Fibroblast of lung (primary cell): ENCODE measurements at regions not wholly inside any gene's neighbourhood (a gene's known extent, or its start where the extent isn't known, plus 50 kb on each side); places are given as distances from the start of the nearest gene placed in this dataset.

Experiments
- DNase-seq, 2 donors: peaks; one replicate each; pipeline versions ENCODE4 v3.0.0 to v3.0.0-alpha.2; 2010; ENCODE audit warnings: low read depth in 2 of 2
- H2AFZ ChIP-seq: 2 replicates; pipeline ENCODE4 v1.5.1; 2012; ENCODE audit warnings: low read length, control low read depth, inconsistent platforms
- H3K27ac ChIP-seq: 2 replicates; pipeline ENCODE4 v1.5.1; 2011; ENCODE audit warnings: low read length, control low read depth; ENCODE audit not compliant: insufficient read depth
- H3K27me3 ChIP-seq: 2 replicates; pipeline ENCODE4 v1.5.1; 2011; ENCODE audit warnings: mild to moderate bottlenecking, low read length; ENCODE audit not compliant: control insufficient read depth, insufficient read depth
- H3K36me3 ChIP-seq: 2 replicates; pipeline ENCODE4 v1.5.1; 2011; ENCODE audit warnings: low read length; ENCODE audit not compliant: control insufficient read depth, insufficient read depth
- H3K4me1 ChIP-seq: 2 replicates; pipeline ENCODE4 v1.5.1; 2011; ENCODE audit warnings: low read length; ENCODE audit not compliant: control insufficient read depth, insufficient read depth; ENCODE audit errors: extremely low read depth
- H3K4me2 ChIP-seq: 2 replicates; pipeline ENCODE4 v1.5.1; 2011; ENCODE audit warnings: low read length, control low read depth; ENCODE audit not compliant: insufficient read depth; ENCODE audit errors: extremely low read depth
- H3K4me3 ChIP-seq, 4 experiments: fragments of 200-600 bp in 1 of 4; sonication (generic) in 1 of 4; replicated peaks in 1 of 4; 2 replicates each; pipeline ENCODE4 v1.5.1; 2011 to 2016; ENCODE audit warnings: low read length in 4 of 4, low read depth in 3 of 4, mild to moderate bottlenecking in 3 of 4, control low read depth in 2 of 4, inconsistent platforms in 1 of 4, mixed read lengths in 1 of 4; ENCODE audit not compliant: insufficient read depth in 1 of 4; ENCODE audit errors: control extremely low read depth in 1 of 4
- H3K79me2 ChIP-seq: 2 replicates; pipeline ENCODE4 v1.5.1; 2012; ENCODE audit warnings: mild to moderate bottlenecking, low read length, inconsistent platforms; ENCODE audit not compliant: control insufficient read depth, insufficient read depth
- H3K9ac ChIP-seq: 2 replicates; pipeline ENCODE4 v1.5.1; 2011; ENCODE audit warnings: mild to moderate bottlenecking, low read length, control low read depth; ENCODE audit not compliant: insufficient read depth
- H3K9me3 ChIP-seq: 2 replicates; pipeline ENCODE4 v1.5.1; 2012; ENCODE audit warnings: low read depth, low read length; ENCODE audit not compliant: control insufficient read depth, insufficient read depth
- H4K20me1 ChIP-seq: 2 replicates; pipeline ENCODE4 v1.5.1; 2011; ENCODE audit warnings: low read length; ENCODE audit not compliant: control insufficient read depth, insufficient read depth; ENCODE audit errors: extremely low read depth
- EZH2 ChIP-seq: IDR thresholded peaks from 2 replicates; pipeline ENCODE4 v1.5.1; 2012; ENCODE audit warnings: low read length, control low read depth, mild to moderate bottlenecking; ENCODE audit errors: missing control alignments
- TF ChIP-seq, protein P1 (sequence below), 2 donors: IDR thresholded peaks in 1 of 2; conservative IDR thresholded peaks in 1 of 2; 1 replicate in 1 of 2; 2 replicates in 1 of 2; pipeline ENCODE4 v1.5.1; 2011 to 2012; ENCODE audit warnings: low read length in 2 of 2, control low read depth in 1 of 2, inconsistent platforms in 1 of 2, low read depth in 1 of 2, mild to moderate bottlenecking in 1 of 2

GRCh38 chr4:177728361-177729152 is 286.3 kb upstream of the AGA start:
- TF ChIP-seq EZH2 = no peak
- TF ChIP-seq, protein P1, sequence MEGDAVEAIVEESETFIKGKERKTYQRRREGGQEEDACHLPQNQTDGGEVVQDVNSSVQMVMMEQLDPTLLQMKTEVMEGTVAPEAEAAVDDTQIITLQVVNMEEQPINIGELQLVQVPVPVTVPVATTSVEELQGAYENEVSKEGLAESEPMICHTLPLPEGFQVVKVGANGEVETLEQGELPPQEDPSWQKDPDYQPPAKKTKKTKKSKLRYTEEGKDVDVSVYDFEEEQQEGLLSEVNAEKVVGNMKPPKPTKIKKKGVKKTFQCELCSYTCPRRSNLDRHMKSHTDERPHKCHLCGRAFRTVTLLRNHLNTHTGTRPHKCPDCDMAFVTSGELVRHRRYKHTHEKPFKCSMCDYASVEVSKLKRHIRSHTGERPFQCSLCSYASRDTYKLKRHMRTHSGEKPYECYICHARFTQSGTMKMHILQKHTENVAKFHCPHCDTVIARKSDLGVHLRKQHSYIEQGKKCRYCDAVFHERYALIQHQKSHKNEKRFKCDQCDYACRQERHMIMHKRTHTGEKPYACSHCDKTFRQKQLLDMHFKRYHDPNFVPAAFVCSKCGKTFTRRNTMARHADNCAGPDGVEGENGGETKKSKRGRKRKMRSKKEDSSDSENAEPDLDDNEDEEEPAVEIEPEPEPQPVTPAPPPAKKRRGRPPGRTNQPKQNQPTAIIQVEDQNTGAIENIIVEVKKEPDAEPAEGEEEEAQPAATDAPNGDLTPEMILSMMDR (conservative IDR thresholded peaks at IDR 0.05 in 1 of 2, IDR thresholded peaks at IDR 0.05 in 1 of 2; ENCODE audit: low read depth in 1 of 2, low read length in 2 of 2) = no peak
- no peaks in the 10 kb centered on the region for H3K27me3 ChIP-seq
- H2AFZ ChIP-seq = no peak overlapping the region
- no peaks in the 10 kb centered on the region for H4K20me1 ChIP-seq
- no peaks in the 10 kb centered on the region for H3K36me3 ChIP-seq
- no peak overlapping the region for H3K4me2 ChIP-seq
- no peaks in the 10 kb centered on the region for H3K9me3 ChIP-seq
- no peak overlapping the region for H3K27ac ChIP-seq
- no peak overlapping the region for H3K4me3 ChIP-seq
- H3K79me2 ChIP-seq = no peaks in the 10 kb centered on the region
- no peak overlapping the region for H3K9ac ChIP-seq
- DNase-seq = peak in 1 of 2 donors; percentile 31
- no peaks in the 10 kb centered on the region for H3K4me1 ChIP-seq

GRCh38 chr4:177729681-177730080 is 287.4 kb upstream of the AGA start:
- Histone ChIP-seq H3K36me3 (no peaks in the 10 kb centered on the region), H3K27me3 (no peaks in the 10 kb centered on the region), H3K27ac (no peak overlapping the region), H4K20me1 (no peaks in the 10 kb centered on the region), H3K9me3 (no peaks in the 10 kb centered on the region), H2AFZ (no peak overlapping the region), H3K4me1 (no peaks in the 10 kb centered on the region), H3K4me2 (no peak overlapping the region), H3K79me2 (no peaks in the 10 kb centered on the region), H3K9ac (no peak overlapping the region), H3K4me3 (no peak overlapping the region)
- TF ChIP-seq EZH2 = no peak
- TF ChIP-seq, protein P1 (conservative IDR thresholded peaks at IDR 0.05 in 1 of 2, IDR thresholded peaks at IDR 0.05 in 1 of 2; ENCODE audit: low read depth in 1 of 2, low read length in 2 of 2) = no peak
- DNase-seq = no peak

DNA sequence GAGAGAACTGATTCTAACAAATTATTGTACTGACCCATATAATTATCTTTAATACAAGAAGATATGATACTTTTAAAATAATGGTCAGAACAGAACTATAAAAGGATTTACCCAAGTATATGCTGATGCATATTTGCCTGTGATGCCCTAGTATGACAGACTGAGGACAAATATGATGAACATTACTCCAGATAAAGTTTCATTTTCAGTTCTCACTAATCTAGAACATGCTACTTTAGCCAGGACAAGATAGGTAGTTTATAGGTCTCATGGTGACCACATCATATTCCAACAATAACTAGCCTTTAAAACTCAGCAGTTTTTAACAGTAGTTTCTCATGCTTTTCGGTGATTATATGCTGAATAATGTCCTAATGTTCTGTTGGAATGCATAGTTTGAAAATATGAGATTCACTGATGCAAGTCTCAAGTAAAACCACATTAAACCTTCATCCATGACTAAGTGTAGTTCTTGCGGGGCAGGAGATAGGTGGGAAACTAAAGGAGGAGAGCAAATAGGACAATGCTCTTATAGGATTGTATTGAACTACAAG is 295.2 kb upstream of the AGA start:
- Histone ChIP-seq H3K4me2 (no peak overlapping the region), H3K36me3 (no peaks in the 10 kb centered on the region), H3K4me3 (no peak overlapping the region), H3K4me1 (no peaks in the 10 kb centered on the region), H3K9ac (no peak overlapping the region), H3K79me2 (no peaks in the 10 kb centered on the region), H3K27me3 (no peaks in the 10 kb centered on the region), H3K9me3 (no peaks in the 10 kb centered on the region), H2AFZ (no peak overlapping the region), H4K20me1 (no peaks in the 10 kb centered on the region), H3K27ac (no peak overlapping the region)
- no peak for TF ChIP-seq EZH2
- DNase-seq = peak in 1 of 2 donors; percentile 25
